Psoas muscle (tissue), 7 donors: ENCODE measurements at regions not wholly inside any gene's neighbourhood (a gene's known extent, or its start where the extent isn't known, plus 50 kb on each side); places are given as distances from the start of the nearest gene placed in this dataset.

Source experiments
- ATAC-seq, 4 donors: fragments of 200-7000 bp; cut with Tn5 transposase; one replicate each; pipeline ENCODE4 v1.9.1; 2020; ENCODE audit warnings: moderate library complexity in 3 of 4, mild to moderate bottlenecking in 2 of 4
- DNase-seq, 2 donors: peaks; one replicate each; pipeline ENCODE4 v3.0.0-alpha.2; 2020
- H3K27ac ChIP-seq: fragments of 200-600 bp; one replicate; pipeline ENCODE4 v1.8.0; 2022
- H3K27me3 ChIP-seq, 3 donors: fragments of 200-600 bp in 1 of 3; one replicate each; pipeline versions ENCODE4 v1.6.1 to v1.8.0; 2013 to 2022; ENCODE audit warnings: low read length in 2 of 3, mild to moderate bottlenecking in 2 of 3, moderate library complexity in 1 of 3; ENCODE audit not compliant: insufficient read depth in 3 of 3
- H3K36me3 ChIP-seq, 2 donors: fragments of 200-600 bp in 1 of 2; one replicate each; pipeline versions ENCODE4 v1.6.1 to v1.8.0; 2013 to 2022; ENCODE audit warnings: low read depth in 1 of 2, mild to moderate bottlenecking in 1 of 2, moderate library complexity in 1 of 2; ENCODE audit not compliant: insufficient read depth in 1 of 2
- H3K4me1 ChIP-seq: fragments of 200-600 bp; one replicate; pipeline ENCODE4 v1.8.0; 2022
- H3K4me3 ChIP-seq: fragments of 200-600 bp; one replicate; pipeline ENCODE4 v1.8.0; 2022; ENCODE audit warnings: mild to moderate bottlenecking
- H3K9me3 ChIP-seq: fragments of 200-600 bp; one replicate; pipeline ENCODE4 v1.8.0; 2022
- WGBS, 3 donors: extraction: QIAGEN DNeasy Blood & Tissue Kit; methylation state at CpG; one replicate each; pipeline versions ENCODE4 v1.1.6 to v1.1.7; 2013; 5-methylcytosine and 5-hydroxymethylcytosine counted together
- intact Hi-C, 2 donors: fragments of 100-400 bp; cut with DNase I; formaldehyde crosslinking; loops; one replicate each; pipeline versions ENCODE4 v1.11.0 to v1.14.2; 2022
- TF ChIP-seq, protein P1 (sequence below): fragments of 200-600 bp; IDR thresholded peaks from one replicate; pipeline ENCODE4 v1.8.0; 2022; ENCODE audit warnings: antibody characterized with exemption
- donor health status: healthy with polysubstance abuse.
- donor health status: DM: no; HTN: no; CAD: no; lungs with moderate emphysema.
- donor health status: Bipolar disorder and iron deficiency.
- donor health status: healthy.
- donor health status: DM: yes; HTN: yes; CAD: no.
- donor health status: DM: no; HTN: no; CAD: no.
- donor health status: DM: yes; HTN: yes; CAD: no.

DNA sequence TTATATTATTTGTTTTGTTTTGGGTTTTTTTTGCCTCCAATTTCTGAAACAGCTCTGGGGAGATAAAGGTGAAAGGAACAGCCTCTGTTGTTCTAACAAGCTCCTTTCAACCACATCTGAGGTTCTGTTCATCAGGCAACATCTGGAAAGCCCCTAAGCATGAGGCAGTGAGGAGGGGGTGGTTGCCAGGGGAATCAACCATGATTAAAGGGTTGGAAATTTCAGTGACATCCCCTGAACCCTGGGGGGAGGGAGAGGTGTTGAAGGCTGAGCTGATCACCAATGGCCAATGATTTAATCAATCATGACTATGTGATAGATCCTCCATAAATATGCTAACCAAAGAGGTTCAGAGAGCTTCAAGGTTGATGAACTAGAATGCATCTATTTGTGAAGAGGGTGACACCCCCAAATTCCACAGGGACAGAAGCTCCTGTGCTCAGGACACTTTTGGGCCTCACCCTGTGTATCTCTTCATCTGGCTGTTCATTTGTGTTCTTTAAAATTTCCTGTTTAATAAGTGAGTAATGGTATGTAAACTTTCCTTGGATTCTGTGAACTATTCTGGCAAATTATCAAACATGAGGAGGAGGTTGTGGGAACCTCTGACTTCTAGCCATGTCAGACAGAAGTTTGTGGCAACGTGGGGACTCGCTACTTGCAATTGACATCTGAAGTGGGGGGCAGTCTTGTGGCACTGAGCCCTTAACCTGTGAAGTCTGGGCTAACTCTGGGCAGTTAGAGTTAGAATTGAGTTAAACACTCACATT lies 221.3 kb downstream of the NHLRC3 start:
- no peak overlapping the region for H3K4me3 ChIP-seq
- intact Hi-C loops = loop anchor here (5.0 to 10.0 kb wide), 3 partner anchors 115 to 353 kb away; partner anchors contain the start of genes NHLRC3 (in 1 of the 2) and PROSER1 (in 1 of the 2)
- H3K36me3 ChIP-seq = no peaks in the 10 kb centered on the region
- H3K4me1 ChIP-seq = peaks cover 16% of the 10 kb centered on the region
- H3K27ac ChIP-seq = no peak overlapping the region
- DNase-seq (no peak), ATAC-seq (no peak)
- 42 to 46% (median 43%) methylated on average over 2 of the region's 2 CpGs for WGBS, 3 donors
- no peaks in the 10 kb centered on the region for H3K9me3 ChIP-seq
- TF ChIP-seq, protein P1, sequence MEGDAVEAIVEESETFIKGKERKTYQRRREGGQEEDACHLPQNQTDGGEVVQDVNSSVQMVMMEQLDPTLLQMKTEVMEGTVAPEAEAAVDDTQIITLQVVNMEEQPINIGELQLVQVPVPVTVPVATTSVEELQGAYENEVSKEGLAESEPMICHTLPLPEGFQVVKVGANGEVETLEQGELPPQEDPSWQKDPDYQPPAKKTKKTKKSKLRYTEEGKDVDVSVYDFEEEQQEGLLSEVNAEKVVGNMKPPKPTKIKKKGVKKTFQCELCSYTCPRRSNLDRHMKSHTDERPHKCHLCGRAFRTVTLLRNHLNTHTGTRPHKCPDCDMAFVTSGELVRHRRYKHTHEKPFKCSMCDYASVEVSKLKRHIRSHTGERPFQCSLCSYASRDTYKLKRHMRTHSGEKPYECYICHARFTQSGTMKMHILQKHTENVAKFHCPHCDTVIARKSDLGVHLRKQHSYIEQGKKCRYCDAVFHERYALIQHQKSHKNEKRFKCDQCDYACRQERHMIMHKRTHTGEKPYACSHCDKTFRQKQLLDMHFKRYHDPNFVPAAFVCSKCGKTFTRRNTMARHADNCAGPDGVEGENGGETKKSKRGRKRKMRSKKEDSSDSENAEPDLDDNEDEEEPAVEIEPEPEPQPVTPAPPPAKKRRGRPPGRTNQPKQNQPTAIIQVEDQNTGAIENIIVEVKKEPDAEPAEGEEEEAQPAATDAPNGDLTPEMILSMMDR = no peak
- H3K27me3 ChIP-seq = no peaks in the 10 kb centered on the region

DNA sequence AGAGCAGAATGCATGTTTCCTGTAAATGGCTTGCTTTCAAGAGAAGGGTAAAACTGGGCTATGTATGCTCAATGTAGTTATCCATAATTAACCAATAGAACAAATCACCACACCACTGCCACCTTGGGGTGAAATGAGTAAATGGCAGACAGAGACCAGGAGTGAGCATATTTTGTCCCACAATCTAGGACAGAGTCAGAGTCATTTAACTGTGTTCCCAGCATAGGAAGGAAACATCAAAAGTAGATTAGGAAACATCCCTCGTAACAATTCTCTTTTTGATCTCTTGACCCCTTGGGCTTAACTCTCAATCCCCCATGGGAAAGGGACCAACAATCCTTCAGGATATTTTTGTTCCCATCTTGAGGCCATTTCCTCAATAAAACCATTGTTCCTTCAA lies 224.8 kb downstream of the NHLRC3 start:
- intact Hi-C loops = loop anchor here in 1 of 2 donors (2.0 to 10.0 kb wide), 3 partner anchors 118 to 349 kb away; partner anchors contain the start of genes NHLRC3 and PROSER1
- TF ChIP-seq, protein P1 = peak; percentile 62
- ATAC-seq = peak in 3 of 4 donors; percentile 69 to 73 (median 70)
- Histone ChIP-seq H3K4me3 (no peak overlapping the region), H3K27me3 (no peaks in the 10 kb centered on the region), H3K36me3 (no peaks in the 10 kb centered on the region), H3K9me3 (no peaks in the 10 kb centered on the region), H3K4me1 (peaks cover 16% of the 10 kb centered on the region), H3K27ac (no peak overlapping the region)
- DNase-seq = peak in 1 of 2 donors; percentile 13
- 8 to 30% (median 10%) methylated on average over 1 of the region's 1 CpG for WGBS, 3 donors

DNA sequence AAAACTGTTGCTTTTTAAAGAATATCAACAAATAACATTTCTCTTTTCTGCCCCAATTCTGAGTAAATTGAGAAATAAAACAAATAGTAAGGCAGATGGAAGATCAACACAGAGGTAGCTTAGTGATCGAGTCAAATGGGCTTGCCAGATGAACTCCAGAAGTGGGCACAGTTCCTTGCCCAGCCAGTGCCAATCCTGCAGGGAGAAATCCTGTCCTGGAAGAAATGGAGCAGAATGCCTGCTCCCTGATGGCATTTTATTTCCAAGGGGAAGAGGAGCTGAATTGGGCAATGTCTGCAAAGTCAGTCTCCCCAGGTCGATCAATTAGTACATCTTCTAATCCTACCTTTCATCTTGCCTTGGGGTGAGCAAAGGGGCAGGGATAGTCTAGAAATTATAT lies 225.3 kb downstream of the NHLRC3 start:
- ATAC-seq (no peak), DNase-seq (no peak)
- Histone ChIP-seq H3K27ac (no peak overlapping the region), H3K4me1 (peaks cover 16% of the 10 kb centered on the region), H3K27me3 (no peaks in the 10 kb centered on the region), H3K36me3 (no peaks in the 10 kb centered on the region), H3K9me3 (no peaks in the 10 kb centered on the region), H3K4me3 (no peak overlapping the region)
- WGBS, 3 donors = 34 to 37% (median 36%) methylated on average over 2 of the region's 2 CpGs
- intact Hi-C loops = loop anchor here in 1 of 2 donors (2.0 to 10.0 kb wide), 3 partner anchors 119 to 349 kb away; partner anchors contain the start of genes NHLRC3 and PROSER1
- TF ChIP-seq, protein P1 = no peak

DNA sequence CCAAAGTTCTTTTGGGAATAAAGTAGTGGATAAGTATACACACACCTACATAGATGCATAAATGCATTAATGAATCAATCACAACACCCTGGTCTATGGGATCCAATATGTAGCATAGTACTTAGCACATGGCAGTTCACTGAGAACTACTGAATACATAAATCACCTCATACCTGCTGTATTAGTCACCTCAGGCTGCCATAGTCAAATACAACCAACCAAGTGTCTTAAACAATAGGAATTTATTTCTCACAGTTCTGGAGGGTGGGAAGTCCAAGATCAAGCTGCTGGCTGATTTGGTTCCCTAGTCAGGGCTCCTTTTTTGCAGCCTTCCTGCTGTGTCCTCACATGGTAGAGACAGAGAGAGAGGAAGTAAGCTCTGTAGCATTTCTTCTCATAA lies 228.2 kb downstream of the NHLRC3 start:
- Histone ChIP-seq H3K27me3 (no peaks in the 10 kb centered on the region), H3K9me3 (no peaks in the 10 kb centered on the region), H3K4me1 (peaks cover 3% of the 10 kb centered on the region), H3K4me3 (no peak overlapping the region), H3K27ac (no peak overlapping the region), H3K36me3 (no peaks in the 10 kb centered on the region)
- intact Hi-C loops = loop anchor here in 1 of 2 donors (10.0 kb wide), 1 partner anchor 232 kb away; the partner anchor contains the start of genes NHLRC3 and PROSER1
- DNase-seq (no peak), ATAC-seq (no peak)
- TF ChIP-seq, protein P1 = no peak
